ENCODE measurements at regions not wholly inside any gene's neighbourhood (a gene's known extent, or its start where the extent isn't known, plus 50 kb on each side); places are given as distances from the start of the nearest gene placed in this dataset.

DNA sequence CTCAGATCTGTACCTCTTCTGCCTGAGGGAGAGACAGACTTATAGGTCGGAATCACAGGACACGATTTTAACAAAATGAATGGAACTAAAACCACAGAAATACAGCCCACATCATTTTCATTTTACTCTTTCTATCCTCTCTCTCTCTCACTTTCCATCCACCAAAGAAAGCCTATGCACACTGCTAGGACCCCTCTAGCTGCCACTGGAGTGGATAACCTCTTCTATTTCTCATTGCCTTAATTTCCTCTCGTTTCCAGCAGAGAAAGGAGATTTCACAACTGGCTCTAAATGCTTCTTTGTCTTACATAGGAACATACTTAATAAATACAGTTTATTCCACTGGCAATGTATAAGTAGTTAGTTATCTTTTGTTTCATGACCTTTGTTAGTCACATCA is 867.8 kb upstream of the ADGRL4 start:
- DNase-seq (ENCODE audit: low read depth in 2 of 3, low spot score in 2 of 3): no peak

DNA sequence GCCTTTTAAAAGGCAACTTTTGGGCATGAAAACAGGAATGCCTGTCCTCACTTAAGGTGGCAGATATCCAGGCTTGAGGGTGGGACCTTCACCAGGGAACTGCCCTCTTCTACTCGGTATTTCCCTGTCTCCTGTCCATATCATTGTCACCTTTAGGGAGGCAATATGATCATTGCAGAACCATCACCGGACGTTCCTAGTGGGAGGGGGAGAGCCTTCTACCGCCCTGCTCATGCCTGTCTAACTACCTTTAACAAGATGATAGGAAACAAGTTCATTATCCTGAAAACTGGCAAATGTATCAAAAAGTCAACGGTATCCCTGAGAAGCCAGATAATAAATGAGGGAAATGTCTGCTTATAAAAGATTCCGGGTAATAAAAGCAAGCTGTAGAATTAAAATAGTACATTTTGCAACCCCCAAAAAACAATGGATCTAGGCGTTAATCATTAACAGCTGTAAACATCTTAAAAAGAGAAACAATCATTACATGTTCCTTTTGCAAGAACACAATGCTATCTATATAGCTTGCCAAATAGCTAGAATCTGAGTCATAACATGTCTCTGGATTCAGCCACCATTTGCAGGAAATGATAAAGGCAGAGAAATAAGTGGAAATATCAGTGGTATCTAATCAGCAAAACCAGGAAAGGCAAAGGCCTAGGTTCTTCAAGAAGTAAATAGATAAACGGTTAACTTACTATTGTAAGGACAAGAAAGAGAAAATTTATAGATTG is 852.9 kb upstream of the ADGRL4 start:
- no peak for DNase-seq (ENCODE audit: low read depth in 2 of 3, low spot score in 2 of 3)

DNA sequence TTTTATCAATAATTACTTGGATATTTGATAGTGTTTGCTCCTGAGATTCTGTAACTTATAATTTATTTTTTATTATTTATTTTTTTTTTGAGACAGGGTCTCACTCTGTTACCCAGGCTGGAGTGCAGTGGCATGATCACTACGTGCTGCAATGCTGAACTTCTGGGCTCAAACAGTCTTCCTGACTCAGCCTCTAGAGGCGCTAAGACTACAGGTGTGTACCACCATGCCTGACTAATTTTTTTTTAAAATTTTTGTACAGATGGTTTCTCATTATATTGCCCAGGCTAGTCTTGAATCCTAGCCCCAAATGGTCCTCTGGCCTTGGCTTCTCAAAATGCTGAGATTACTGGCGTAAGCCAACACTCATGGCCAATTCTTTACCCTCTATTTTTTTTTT is 845.5 kb upstream of the ADGRL4 start:
- DNase-seq (ENCODE audit: low read depth in 2 of 3, low spot score in 2 of 3): no peak

DNA sequence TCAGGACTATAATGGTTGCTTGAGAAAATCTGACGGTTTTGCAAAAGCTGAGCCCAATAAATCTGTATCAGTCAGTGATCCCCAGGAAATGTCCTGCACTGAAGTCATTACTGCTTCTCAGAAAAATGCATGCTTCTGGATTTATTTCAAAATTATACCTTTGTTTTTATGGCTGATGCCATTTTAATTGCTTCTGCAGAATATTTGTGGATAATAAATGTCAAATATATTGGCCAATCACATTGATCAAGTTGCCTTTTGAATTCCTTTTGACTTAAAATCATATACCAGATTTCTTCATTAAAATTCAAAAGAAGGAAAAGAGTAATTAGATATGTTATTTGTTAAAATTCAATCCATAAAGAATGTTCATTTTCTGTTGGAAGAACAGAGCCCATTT is 842.9 kb upstream of the ADGRL4 start:
- no peak for DNase-seq (ENCODE audit: low read depth in 2 of 3, low spot score in 2 of 3)

DNA sequence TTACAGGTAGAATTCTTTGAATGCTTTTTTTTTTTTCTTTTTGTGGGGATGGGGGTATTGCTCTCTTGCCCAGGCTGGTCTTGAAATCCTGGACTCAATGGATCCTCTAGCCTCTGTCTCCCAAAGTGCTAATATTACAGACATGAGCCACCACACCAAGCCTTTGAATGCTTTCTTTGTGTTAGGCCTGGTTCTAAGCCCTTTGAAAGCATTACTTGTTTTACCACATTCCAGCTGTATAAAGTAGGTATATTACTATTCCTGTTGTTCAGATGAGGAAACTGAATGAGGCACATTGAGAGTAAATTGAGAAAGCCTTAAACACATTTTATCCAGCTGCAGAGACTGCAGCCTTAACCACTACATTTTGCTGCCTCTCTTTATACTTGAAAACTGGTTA is 841.8 kb upstream of the ADGRL4 start:
- no peak for DNase-seq (ENCODE audit: low read depth in 2 of 3, low spot score in 2 of 3)

DNA sequence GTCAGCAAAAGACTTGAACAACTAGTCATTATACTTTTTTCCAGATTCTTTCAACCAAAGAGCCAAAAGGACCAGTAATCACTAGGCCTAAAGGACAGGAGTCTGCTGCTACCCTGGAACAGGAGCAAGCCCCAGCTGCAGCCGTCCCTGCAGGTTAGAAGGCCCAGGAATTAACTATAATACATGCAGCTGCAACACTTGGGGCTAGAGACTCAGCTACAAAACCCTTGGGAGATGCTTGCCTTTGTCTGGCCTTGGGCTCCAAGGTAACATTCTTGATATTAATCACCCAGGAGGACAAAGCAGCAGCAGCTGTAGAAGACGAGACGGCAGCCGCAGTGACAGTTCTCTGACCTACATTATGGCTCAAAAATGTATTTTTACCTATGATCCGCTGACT is 841.2 kb upstream of the ADGRL4 start:
- no peak for DNase-seq (ENCODE audit: low read depth in 2 of 3, low spot score in 2 of 3)

DNA sequence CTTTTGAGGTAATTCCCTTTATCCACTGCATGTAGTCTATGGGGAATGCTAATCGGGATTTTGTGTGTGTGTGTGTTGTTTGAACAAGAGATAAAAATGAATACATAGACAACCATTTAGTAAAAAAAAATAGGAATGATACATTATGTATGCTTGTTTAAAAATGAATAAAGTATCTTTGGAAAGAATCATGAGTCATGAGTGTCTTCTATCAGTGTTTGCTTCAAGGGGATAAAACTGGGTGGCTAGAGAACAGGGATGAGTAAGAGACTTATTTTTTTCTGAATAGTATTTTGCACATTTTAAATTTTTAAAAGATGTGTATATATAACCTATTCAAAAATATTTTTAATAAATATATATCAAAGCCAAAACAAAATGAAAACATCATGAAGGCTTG is 839.4 kb upstream of the ADGRL4 start:
- no peak for DNase-seq (ENCODE audit: low read depth in 2 of 3, low spot score in 2 of 3)

DNA sequence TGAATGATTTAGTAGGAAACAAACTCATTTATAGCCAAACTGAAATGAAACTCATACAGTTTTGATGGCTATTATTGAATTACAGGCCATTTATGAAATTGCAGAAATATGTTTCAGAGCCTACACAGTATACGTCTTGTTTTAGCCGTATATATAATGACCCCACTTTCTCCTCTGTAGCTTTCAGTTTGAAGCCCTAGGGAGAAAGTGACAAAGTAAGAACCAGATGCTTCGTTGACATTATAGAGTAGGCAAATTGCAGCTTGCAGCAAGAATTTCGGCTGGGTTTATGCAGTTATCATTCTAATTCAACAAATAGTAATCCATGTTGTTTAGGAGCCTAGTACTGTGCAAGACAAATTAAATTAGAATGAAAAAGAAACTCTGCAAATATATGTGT is 836.3 kb upstream of the ADGRL4 start:
- no peak for DNase-seq (ENCODE audit: low read depth in 2 of 3, low spot score in 2 of 3)

DNA sequence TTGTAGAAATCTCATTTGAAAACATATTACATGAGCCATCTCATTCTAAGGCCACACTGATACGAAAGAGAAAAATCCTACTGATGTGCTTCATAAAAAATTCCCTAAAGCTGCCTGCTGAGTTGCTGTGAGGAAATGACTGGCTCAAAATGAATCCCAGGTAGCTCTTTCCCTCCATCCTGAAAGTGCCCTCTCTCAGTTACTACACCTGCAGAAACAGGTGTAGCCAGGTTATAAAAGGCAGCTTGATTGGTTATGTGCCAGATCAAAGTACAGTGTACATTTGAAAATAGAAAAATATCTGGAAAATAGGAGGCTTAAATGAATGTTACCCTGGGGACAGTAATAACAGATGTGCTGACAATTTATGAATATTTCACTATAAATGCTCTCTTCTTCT is 833.4 kb upstream of the ADGRL4 start:
- DNase-seq (ENCODE audit: low read depth in 2 of 3, low spot score in 2 of 3): no peak

DNA sequence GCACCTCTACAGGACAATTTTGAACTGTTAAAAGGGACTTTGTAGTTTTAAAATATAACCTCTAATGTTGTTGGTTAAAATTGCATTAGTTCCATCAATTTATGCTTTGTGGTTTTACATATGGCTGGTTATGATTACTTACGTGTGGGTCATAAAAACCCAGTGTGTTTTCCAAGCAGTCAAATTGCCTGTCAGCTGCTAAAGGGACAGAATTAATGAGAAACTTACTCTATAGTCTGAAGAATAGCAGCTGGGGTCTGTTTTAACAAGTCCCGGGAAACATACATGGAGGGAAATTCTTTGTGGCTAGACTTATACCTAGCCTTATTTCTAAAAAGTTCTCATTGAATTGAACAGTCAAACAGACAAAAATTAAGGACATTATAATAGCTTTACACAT is 820.9 kb upstream of the ADGRL4 start:
- no peak for DNase-seq (ENCODE audit: low read depth in 2 of 3, low spot score in 2 of 3)

DNA sequence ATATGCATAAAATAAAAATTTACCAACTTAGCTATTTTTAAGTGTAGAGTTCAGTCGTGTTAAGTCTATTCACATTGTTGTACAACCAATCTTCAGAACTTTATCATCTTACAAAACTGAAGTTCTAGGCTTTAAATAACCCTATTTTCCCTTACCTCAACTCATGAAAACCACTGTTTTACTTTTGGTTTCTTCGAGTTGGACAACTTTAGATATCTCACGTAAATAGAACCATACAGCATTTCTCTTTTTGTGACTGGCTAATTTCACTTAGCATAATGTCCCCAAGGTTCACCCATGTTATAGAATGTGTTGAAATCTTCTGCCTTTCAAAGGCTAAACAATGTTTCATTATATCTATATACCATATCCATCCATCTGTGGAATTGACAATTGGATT is 819.0 kb upstream of the ADGRL4 start:
- DNase-seq (ENCODE audit: low read depth in 2 of 3, low spot score in 2 of 3): no peak

DNA sequence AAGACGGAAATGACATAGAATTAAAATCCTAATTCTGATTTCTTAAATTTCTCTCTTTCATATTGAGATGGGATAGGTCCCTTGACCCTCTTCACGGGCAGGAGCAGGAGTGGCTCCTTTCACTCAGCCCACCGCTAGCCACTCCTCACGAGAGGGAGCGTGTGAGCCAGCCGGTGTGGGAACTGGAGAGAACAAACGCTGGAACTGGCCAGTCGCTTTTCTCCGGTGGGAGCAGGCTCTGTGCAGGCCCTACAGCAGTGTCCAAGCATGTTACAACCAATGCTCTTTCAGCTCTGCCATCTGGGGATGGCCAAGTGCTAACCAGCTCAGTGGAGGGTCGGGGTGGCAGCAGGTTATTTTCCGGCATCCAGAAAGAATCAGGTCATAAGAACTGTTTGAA is 815.5 kb upstream of the ADGRL4 start:
- DNase-seq (ENCODE audit: low read depth in 2 of 3, low spot score in 2 of 3): no peak

DNA sequence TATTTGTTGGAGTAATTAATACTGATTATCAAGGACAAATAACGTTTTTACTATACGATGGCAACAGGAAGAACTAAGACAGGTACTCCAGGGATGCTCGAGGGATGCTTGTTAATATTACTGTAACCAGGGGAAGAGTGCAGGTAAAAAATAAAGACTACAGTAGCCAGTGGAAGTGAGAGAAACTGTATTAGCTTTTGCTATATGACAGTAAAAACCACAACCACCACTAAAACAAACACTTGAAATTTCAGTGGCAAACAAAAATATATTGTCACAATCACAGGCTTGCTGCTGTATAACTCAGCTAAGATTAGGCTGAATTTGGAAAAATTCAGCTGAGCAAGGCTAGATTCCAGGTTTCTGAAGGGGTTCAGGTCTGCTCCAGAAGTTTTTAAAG is 812.6 kb upstream of the ADGRL4 start:
- no peak for DNase-seq (ENCODE audit: low read depth in 2 of 3, low spot score in 2 of 3)

DNA sequence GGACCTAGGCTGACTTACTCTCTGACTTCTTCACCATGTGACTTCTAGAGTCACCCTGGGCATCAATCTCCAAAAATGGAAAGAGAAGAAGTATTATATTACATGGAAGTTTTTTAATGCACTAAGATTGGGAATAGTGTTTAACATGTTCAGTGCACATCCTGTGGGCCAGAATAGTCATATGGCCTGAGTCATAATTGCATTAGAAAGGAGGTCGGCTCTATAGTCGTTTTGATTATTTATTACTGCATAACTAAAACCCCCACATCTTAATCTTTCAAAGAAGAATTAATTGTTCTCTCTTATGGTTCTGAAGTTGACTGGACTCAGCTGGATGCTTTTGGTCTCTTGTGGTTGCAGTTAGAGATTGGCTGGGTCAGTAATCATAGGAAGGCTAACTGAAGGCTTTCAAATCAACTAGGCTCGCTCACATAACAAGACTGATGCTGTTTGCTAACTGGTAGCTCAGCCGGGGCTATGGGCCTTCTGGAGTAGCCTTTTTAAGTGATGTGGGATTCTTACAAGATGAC is 810.6 kb upstream of the ADGRL4 start:
- DNase-seq (ENCODE audit: low read depth in 2 of 3, low spot score in 2 of 3): no peak

DNA sequence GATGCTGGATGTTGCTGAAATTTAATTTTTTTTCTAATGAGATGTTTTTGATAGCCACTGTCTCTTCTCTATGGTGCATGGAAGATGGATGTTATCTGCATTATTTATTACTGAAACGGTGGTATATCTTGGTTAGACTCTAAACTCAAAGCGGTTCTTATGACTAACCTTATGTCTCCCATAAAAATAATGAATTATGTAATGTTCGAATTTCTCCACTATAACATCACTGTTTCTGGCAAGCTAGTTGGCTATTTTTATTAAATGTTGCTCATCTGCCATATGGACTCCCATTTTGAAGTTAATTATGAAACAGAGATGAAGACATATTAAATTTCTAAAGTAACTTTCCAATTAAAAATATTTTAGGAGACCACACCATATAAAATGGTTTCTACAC is 808.6 kb upstream of the ADGRL4 start:
- no peak for DNase-seq (ENCODE audit: low read depth in 2 of 3, low spot score in 2 of 3)

DNA sequence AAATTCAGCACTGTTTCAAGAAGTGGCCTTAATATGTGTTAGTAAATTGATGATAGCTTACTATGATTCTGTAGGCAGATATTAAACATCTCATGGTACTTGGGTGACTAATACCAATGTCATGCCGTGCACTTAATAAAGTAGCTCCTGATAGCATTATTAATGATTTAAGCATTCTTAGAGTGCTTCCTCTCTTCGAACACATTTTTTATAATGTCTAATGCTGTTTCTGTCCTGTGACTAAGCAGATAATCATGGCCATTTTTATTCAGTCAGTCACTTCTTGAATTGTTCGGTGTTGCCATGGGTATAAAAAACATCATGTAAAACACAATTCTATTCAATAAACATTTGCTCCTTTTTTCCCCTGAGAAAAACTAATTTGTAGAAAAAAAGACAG is 804.6 kb upstream of the ADGRL4 start:
- DNase-seq (ENCODE audit: low read depth in 2 of 3, low spot score in 2 of 3): no peak

DNA sequence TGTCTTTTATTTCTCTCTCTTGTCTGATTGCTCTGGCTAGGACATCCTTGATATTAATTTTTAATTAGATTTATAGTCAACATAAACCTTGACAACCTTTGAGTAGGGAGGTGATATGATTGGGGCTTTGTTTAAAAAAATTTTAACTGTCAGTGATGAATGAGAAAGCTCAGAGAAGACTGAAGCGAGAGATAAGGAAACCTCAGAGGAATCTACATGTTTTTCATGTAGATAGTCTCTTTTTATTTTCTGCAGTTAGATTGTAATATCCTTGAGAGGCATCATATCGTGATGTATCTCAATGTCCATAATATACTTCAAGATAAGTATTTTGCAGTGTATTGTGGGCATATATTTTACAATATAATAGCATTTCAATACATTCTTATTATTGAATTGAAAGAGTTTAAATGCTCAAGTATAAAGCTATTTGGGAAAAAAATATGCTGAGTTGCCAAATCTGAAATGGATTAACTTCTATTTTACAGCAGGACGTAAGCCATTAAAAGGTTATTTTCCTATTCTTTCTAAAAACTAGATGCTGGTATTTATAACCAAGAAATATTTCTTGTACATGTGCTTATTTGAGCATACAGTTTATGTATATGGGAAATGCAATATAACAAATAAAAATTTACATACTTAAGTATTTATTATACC is 802.4 kb upstream of the ADGRL4 start:
- no peak for DNase-seq (ENCODE audit: low read depth in 2 of 3, low spot score in 2 of 3)

DNA sequence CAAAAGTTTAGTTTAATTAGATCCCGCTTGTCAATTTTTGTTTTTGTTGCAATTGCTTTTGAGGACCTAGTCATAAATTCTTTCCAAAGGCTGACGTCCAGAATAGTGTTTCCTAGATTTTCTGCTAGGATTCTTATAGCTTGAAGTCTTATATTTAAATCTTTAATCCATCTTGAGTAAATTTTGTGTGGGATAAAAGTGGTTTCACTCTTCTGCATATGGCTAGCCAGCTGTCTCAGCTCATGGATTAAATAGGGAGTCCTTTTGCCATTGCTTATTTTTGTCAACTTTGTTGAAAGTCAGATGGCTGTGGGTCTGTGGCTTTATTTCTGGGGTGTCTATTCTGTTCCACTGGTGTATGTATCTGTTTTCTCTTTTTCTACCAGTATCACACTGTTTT is 801.3 kb upstream of the ADGRL4 start:
- DNase-seq (ENCODE audit: low read depth in 2 of 3, low spot score in 2 of 3): no peak

DNA sequence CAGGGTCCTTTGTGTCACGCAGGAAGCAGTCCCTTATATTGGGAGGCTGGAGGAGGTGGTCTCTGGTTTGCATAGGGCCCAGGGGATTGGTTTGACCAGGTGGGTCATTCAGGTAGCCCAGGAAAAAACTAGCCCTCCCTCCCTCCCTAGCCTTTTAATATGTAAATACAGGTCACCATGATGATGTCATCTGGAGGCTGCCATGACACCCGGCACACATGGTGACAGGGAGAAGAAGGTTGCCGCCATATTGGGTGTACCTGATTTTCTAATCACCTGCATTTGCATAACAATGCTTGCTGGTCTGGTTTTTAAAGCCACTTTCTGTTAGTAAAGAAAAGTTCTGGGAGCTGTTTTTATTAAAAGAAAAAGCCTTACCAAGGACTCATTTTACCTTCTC is 791.0 kb upstream of the ADGRL4 start:
- no peak for DNase-seq (ENCODE audit: low read depth in 2 of 3, low spot score in 2 of 3)

DNA sequence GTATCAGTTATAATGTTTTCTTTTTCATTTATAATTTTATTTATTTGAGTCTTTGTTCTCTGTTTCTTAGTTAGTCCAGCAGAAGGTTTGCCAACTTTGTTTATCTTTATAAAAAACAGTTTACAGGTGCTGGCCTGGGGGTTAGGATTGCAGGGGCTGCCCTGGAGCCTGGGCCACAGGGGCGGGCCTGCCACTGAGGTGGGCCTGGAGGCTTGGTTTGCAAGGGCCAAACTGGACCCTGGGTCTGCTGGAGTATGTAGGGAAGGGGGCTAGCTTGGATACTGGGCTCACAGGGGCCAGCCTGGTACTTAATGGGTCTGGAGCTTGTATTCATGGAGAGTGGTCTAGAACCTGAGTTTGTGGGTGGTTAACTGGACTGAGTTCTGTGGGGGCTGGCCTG is 789.9 kb upstream of the ADGRL4 start:
- no peak for DNase-seq (ENCODE audit: low read depth in 2 of 3, low spot score in 2 of 3)

DNA sequence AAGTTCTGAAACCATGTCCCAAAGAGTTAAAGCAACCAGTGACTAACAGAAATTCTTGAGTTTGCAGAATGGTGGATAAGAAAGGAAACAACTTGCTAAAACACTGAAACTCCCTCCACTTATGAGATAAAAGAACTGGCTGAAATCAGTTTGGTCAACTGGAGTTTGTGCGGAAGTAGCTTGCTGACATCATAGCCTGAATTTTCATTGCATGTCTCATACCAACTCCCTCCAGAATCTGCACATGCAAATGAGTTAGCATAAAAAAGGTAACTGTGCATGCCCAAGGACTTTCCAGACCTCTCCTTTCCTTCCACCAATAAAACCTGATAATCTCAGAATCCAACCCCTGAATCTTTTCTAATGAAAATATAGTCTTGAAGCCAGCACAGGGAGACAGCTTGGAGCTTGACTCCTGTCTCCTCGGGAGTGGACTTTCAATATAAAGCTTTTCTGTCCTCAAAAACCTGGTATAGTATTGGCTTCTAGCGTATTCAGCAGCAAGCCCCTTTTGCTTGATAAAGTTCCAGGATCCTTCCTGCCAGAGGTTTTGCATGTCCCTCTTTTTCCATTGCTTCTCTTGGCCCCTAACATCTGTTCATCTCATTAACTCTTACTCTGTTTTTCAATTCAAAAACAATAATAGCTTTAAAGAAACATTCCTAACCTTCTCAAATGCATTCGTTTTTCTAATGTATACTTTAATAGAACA is 785.8 kb upstream of the ADGRL4 start:
- no peak for DNase-seq (ENCODE audit: low read depth in 2 of 3, low spot score in 2 of 3)
